IMR-90 (cell line): ENCODE measurements at regions not wholly inside any gene's neighbourhood (a gene's known extent, or its start where the extent isn't known, plus 50 kb on each side); places are given as distances from the start of the nearest gene placed in this dataset.

ENCODE experiments used
- ATAC-seq: fragments of 200-7000 bp; cut with Tn5 transposase; 2 replicates; pipeline ENCODE4 v1.9.1; 2020; ENCODE audit warnings: low read depth, mild to moderate bottlenecking, moderate library complexity
- BruUV-seq: library from RNA; stranded (reverse); fragments of 400-500 nt; replicated peaks from 2 replicates; lab custom pipeline; 2021; lab: Mats Ljungman, UMichigan
- CTCF ChIA-PET: fragments of 300-600 bp; formaldehyde crosslinking; extraction: SDS; loops from one replicate; lab custom pipeline; 2021; ENCODE audit warnings: antibody characterized with exemption; lab: Yijun Ruan, JAX
- POLR2A ChIA-PET: fragments of 300-600 bp; sonication (Branson Sonifier 250); formaldehyde crosslinking; loops from one replicate; lab custom pipeline; 2022; ENCODE audit warnings: antibody characterized with exemption; ENCODE audit not compliant: unreplicated experiment; lab: Charles Lee
- DNase-seq: peaks from one replicate; pipeline ENCODE4 v3.0.0; 2013
- H2AFZ ChIP-seq: replicated peaks from 2 replicates; pipeline ENCODE3; 2013; ENCODE audit warnings: low read length, mild to moderate bottlenecking; ENCODE audit not compliant: poor library complexity
- H2AK5ac ChIP-seq: 2 replicates; pipeline ENCODE4 v1.6.1; 2013; ENCODE audit warnings: low read depth, low read length, inconsistent platforms
- H2AK9ac ChIP-seq: replicated peaks from 2 replicates; pipeline ENCODE3; 2013; ENCODE audit warnings: mild to moderate bottlenecking, low read depth, low read length, moderate library complexity; ENCODE audit not compliant: poor library complexity
- H2BK120ac ChIP-seq: 2 replicates; pipeline ENCODE4 v1.6.1; 2013; ENCODE audit warnings: low read depth, low read length, inconsistent platforms
- H2BK15ac ChIP-seq: 3 replicates; pipeline ENCODE4 v1.6.1; 2013; ENCODE audit warnings: low read depth, low read length, inconsistent platforms
- H2BK20ac ChIP-seq: 2 replicates; pipeline ENCODE4 v1.6.1; 2013; ENCODE audit warnings: low read depth, mild to moderate bottlenecking, inconsistent platforms, low read length, moderate library complexity
- H2BK5ac ChIP-seq: 2 replicates; pipeline ENCODE4 v1.6.1; 2013; ENCODE audit warnings: mild to moderate bottlenecking, low read depth, low read length, inconsistent platforms; ENCODE audit not compliant: poor library complexity, severe bottlenecking
- H3K14ac ChIP-seq: replicated peaks from 2 replicates; pipeline ENCODE4 v1.6.1; 2013; ENCODE audit warnings: low read depth, low read length, inconsistent platforms
- H3K18ac ChIP-seq: 2 replicates; pipeline ENCODE4 v1.6.1; 2013; ENCODE audit warnings: low read depth, low read length, control low read depth
- H3K23ac ChIP-seq: 2 replicates; pipeline ENCODE4 v1.6.1; 2013; ENCODE audit warnings: low read depth, low read length, inconsistent platforms
- H3K27ac ChIP-seq: 2 replicates; pipeline ENCODE4 v1.5.1; 2013; ENCODE audit warnings: mild to moderate bottlenecking, control low read depth, low read length; ENCODE audit not compliant: insufficient read depth
- H3K27me3 ChIP-seq: 2 replicates; pipeline ENCODE4 v1.6.1; 2013; ENCODE audit warnings: low read length; ENCODE audit not compliant: control insufficient read depth, insufficient read depth
- H3K36me3 ChIP-seq: 2 replicates; pipeline ENCODE4 v1.6.1; 2013; ENCODE audit warnings: low read length, mixed read lengths; ENCODE audit not compliant: control insufficient read depth, insufficient read depth
- H3K4ac ChIP-seq: 2 replicates; pipeline ENCODE4 v1.6.1; 2013; ENCODE audit warnings: low read depth, low read length, inconsistent platforms
- H3K4me1 ChIP-seq: 2 replicates; pipeline ENCODE4 v1.6.1; 2013; ENCODE audit warnings: low read length, mixed read lengths; ENCODE audit not compliant: control insufficient read depth, insufficient read depth
- H3K4me2 ChIP-seq: 2 replicates; pipeline ENCODE4 v1.6.1; 2013; ENCODE audit warnings: low read depth, mild to moderate bottlenecking, control low read depth, low read length, moderate library complexity
- H3K4me3 ChIP-seq: 2 replicates; pipeline ENCODE4 v1.5.1; 2013; ENCODE audit warnings: low read depth, mild to moderate bottlenecking, control low read depth, low read length, moderate library complexity; ENCODE audit not compliant: insufficient read depth
- H3K56ac ChIP-seq: 2 replicates; pipeline ENCODE4 v1.6.1; 2013; ENCODE audit warnings: low read length, inconsistent platforms; ENCODE audit not compliant: insufficient read depth; ENCODE audit errors: extremely low read depth
- H3K79me1 ChIP-seq, 2 experiments: 2 replicates each; pipeline ENCODE4 v1.6.1; 2013; ENCODE audit warnings: low read length in 2 of 2, inconsistent platforms in 1 of 2, low read depth in 1 of 2
- H3K9ac ChIP-seq: 2 replicates; pipeline ENCODE4 v1.6.1; 2013; ENCODE audit warnings: low read depth, low read length, control low read depth
- H3K9me1 ChIP-seq: 2 replicates; pipeline ENCODE4 v1.6.1; 2013; ENCODE audit warnings: low read length, inconsistent platforms; ENCODE audit not compliant: insufficient read depth
- H3K9me3 ChIP-seq: 2 replicates; pipeline ENCODE4 v1.6.1; 2013; ENCODE audit warnings: low read length; ENCODE audit not compliant: control insufficient read depth, insufficient read depth
- H4K20me1 ChIP-seq: 2 replicates; pipeline ENCODE4 v1.6.1; 2013; ENCODE audit warnings: low read length, inconsistent platforms; ENCODE audit not compliant: insufficient read depth
- H4K5ac ChIP-seq: 2 replicates; pipeline ENCODE4 v1.6.1; 2013; ENCODE audit warnings: mild to moderate bottlenecking, low read depth, low read length, control low read depth
- H4K8ac ChIP-seq, 2 experiments: 2 replicates each; pipeline ENCODE4 v1.6.1; 2013; ENCODE audit warnings: low read depth in 2 of 2, low read length in 2 of 2, control low read depth in 1 of 2, inconsistent platforms in 1 of 2
- H4K91ac ChIP-seq: 2 replicates; pipeline ENCODE4 v1.6.1; 2013; ENCODE audit warnings: low read depth, low read length, inconsistent platforms; ENCODE audit not compliant: insufficient read depth
- FOS ChIP-seq: fragments of 150-350 bp; IDR thresholded peaks from 2 replicates; pipeline ENCODE4 v1.6.1; 2016; ENCODE audit warnings: low read depth, low read length
- POLR2A ChIP-seq: IDR thresholded peaks from 2 replicates; pipeline ENCODE4 v1.6.1; 2012; ENCODE audit warnings: mild to moderate bottlenecking, low read depth, low read length
- RFX5 ChIP-seq: IDR thresholded peaks from 2 replicates; pipeline ENCODE4 v1.8.0; 2012; ENCODE audit warnings: low read depth, mild to moderate bottlenecking, low read length, moderate library complexity
- WGBS, 2 experiments: methylation state at CpG; one replicate each; pipeline versions ENCODE4 v1.1.5 to v1.1.7; 2013; ENCODE audit warnings: missing lambda C conversion rate in 2 of 2; ENCODE audit not compliant: insufficient read length in 1 of 2; ENCODE audit errors: extremely low coverage in 2 of 2; 5-methylcytosine and 5-hydroxymethylcytosine counted together
- dilution Hi-C: fragments of 300-500 bp; cut with HindIII; formaldehyde crosslinking; loops from one replicate; pipeline ENCODE4 v1.14.3; 2018; ENCODE audit warnings: low sequenced_read_pairs; ENCODE audit not compliant: unreplicated experiment
- in situ Hi-C: fragments of 300-500 bp; cut with MboI; formaldehyde crosslinking; loops from 3 replicates; pipeline ENCODE4 v1.14.3; 2019; ENCODE audit warnings: low sequenced_read_pairs, inconsistent platforms, mixed read lengths
- intact Hi-C: fragments of 100-400 bp; cut with micrococcal nuclease; formaldehyde crosslinking; loops from 2 replicates; pipeline ENCODE4 v1.10.0; 2022
- TF ChIP-seq, protein P1 (sequence below): fragments of 150-350 bp; IDR thresholded peaks from 2 replicates; pipeline ENCODE4 v1.6.1; 2016; ENCODE audit warnings: low read depth, mild to moderate bottlenecking, low read length, moderate library complexity, borderline replicate concordance

DNA sequence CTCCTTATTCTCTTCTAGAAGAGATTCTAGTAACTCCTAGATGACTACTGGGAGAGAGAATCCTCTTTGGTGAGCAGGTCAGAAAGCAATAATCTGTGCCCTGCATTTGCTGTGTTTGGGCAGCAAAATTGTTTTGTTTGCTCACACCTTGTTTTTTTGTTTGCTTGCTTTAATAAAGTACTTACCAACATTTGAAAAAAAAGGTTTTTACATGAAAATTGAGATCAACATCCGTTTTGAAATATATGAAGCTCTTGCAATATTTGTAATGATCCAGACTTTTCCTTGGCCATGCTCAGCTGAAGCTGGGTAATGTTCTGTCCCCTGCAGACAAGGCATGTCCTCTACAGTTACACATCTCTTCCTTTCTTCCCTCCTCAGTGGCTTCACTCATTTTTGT, 62.2 kb downstream of the DIPK2A start:
- Histone ChIP-seq H4K20me1 (no peaks in the 10 kb centered on the region), H3K18ac (no peak overlapping the region), H3K4me1 (peaks cover 4% of the 10 kb centered on the region; the same call in 1 of the 2 replicates), H2AK5ac (no peak overlapping the region), H4K8ac (no peak overlapping the region), H3K4ac (no peak overlapping the region), H2BK20ac (no peak overlapping the region), H3K27me3 (no peaks in the 10 kb centered on the region), H3K56ac (no peak overlapping the region), H3K4me3 (no peak overlapping the region), H3K79me1 (no peaks in the 10 kb centered on the region), H3K23ac (no peak overlapping the region), H2BK5ac (no peak overlapping the region), H3K9ac (no peak overlapping the region), H3K14ac (no peak overlapping the region), H2AFZ (no peak overlapping the region), H3K27ac (no peak overlapping the region), H4K5ac (no peak overlapping the region), H2BK15ac (no peak overlapping the region), H3K36me3 (no peaks in the 10 kb centered on the region), H4K91ac (no peak overlapping the region), H2BK120ac (no peak overlapping the region), H3K9me1 (no peaks in the 10 kb centered on the region), H3K4me2 (no peak overlapping the region), H3K9me3 (no peaks in the 10 kb centered on the region), H2AK9ac (no peak overlapping the region)
- dilution Hi-C loops (no loop called here), intact Hi-C loops (no loop called here), in situ Hi-C loops (no loop called here)
- ChIA-PET POLR2A (no interaction called here), CTCF (no interaction called here)
- DNase-seq (no peak), ATAC-seq (no peak)
- BruUV-seq, result no TSS peak
- TF ChIP-seq FOS (no peak), POLR2A (no peak), RFX5 (no peak)
- TF ChIP-seq, protein P1, sequence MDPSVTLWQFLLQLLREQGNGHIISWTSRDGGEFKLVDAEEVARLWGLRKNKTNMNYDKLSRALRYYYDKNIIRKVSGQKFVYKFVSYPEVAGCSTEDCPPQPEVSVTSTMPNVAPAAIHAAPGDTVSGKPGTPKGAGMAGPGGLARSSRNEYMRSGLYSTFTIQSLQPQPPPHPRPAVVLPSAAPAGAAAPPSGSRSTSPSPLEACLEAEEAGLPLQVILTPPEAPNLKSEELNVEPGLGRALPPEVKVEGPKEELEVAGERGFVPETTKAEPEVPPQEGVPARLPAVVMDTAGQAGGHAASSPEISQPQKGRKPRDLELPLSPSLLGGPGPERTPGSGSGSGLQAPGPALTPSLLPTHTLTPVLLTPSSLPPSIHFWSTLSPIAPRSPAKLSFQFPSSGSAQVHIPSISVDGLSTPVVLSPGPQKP, result no peak
- WGBS, 2 experiments, result no CpG with 5 or more reads among the region's 1 CpG
